Mesodermal cell (in vitro differentiated cells): ENCODE measurements at regions not wholly inside any gene's neighbourhood (a gene's known extent, or its start where the extent isn't known, plus 50 kb on each side); places are given as distances from the start of the nearest gene placed in this dataset.

Experiments used
- H3K27ac ChIP-seq: 2 replicates; pipeline ENCODE4 v1.7.0; 2013; ENCODE audit warnings: mild to moderate bottlenecking, low read depth, low read length, moderate library complexity; ENCODE audit not compliant: severe bottlenecking
- H3K36me3 ChIP-seq: 2 replicates; pipeline ENCODE4 v1.7.1; 2013; ENCODE audit warnings: mild to moderate bottlenecking, low read length, moderate library complexity; ENCODE audit not compliant: control insufficient read depth, insufficient read depth
- H3K4me1 ChIP-seq: one replicate; pipeline ENCODE4 v1.7.1; 2013; ENCODE audit warnings: mild to moderate bottlenecking, low read length; ENCODE audit not compliant: insufficient read depth, control insufficient read depth, poor library complexity, severe bottlenecking
- H3K4me3 ChIP-seq: 2 replicates; pipeline ENCODE4 v1.7.0; 2013; ENCODE audit warnings: low read length, control low read depth, mild to moderate bottlenecking; ENCODE audit not compliant: insufficient read depth, poor library complexity, severe bottlenecking; ENCODE audit errors: extremely low read depth
- H3K9me3 ChIP-seq: 2 replicates; pipeline ENCODE4 v1.7.1; 2013; ENCODE audit warnings: mild to moderate bottlenecking, low read length, moderate library complexity; ENCODE audit not compliant: control insufficient read depth
- WGBS, 2 experiments: methylation state at CpG; one replicate each; pipeline ENCODE4 v1.1.5; 2013; ENCODE audit warnings: missing lambda C conversion rate in 2 of 2; ENCODE audit not compliant: insufficient coverage in 2 of 2; 5-methylcytosine and 5-hydroxymethylcytosine counted together

GRCh38 chr2:10964052-10964790 lies 52.5 kb downstream of the KCNF1 start:
- peaks cover 8% of the 10 kb centered on the region for H3K4me1 ChIP-seq

GRCh38 chr2:10965241-10965843 lies 53.6 kb downstream of the KCNF1 start:
- WGBS, 2 experiments = 94 to 96% methylated on average over 15 to 16 of the region's 19 CpGs
- Histone ChIP-seq H3K27ac (no peak overlapping the region), H3K9me3 (no peaks in the 10 kb centered on the region), H3K4me3 (no peak overlapping the region), H3K36me3 (no peaks in the 10 kb centered on the region), H3K4me1 (peaks cover 8% of the 10 kb centered on the region)

More at GRCh38 chr2:10964052-10964790, 52.5 kb downstream of the KCNF1 start:
- no peak overlapping the region for H3K4me3 ChIP-seq
- no peak overlapping the region for H3K27ac ChIP-seq
- H3K36me3 ChIP-seq = no peaks in the 10 kb centered on the region
- no peaks in the 10 kb centered on the region for H3K9me3 ChIP-seq
- WGBS, 2 experiments = 68 to 72% methylated on average over 10 to 12 of the region's 14 CpGs

GRCh38 chr2:10966056-10966455 lies 54.3 kb downstream of the KCNF1 start:
- WGBS, 2 experiments = 90 to 93% methylated on average over 6 of the region's 7 CpGs
- no peaks in the 10 kb centered on the region for H3K9me3 ChIP-seq
- no peak overlapping the region for H3K4me3 ChIP-seq
- H3K27ac ChIP-seq = no peak overlapping the region
- H3K4me1 ChIP-seq = peaks cover 8% of the 10 kb centered on the region
- no peaks in the 10 kb centered on the region for H3K36me3 ChIP-seq

DNA sequence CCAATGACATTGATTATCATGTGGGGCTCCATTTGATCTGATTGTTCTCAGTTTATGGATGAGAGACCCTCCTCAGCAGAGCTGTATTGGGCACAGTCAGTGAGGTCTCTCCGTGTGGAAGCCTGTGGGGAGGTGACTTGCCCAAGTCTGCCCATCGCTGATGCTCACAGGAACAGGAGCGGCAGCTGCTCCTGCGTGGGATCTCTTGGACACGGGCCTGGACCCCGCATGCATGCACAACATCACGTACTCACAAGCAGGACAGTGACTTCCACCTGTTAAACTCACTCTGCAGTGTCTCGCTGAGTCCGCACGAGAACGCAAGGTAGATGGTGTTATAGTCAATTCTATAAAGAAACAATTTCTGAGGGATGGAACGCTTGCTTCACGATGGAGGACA lies 55.0 kb downstream of the KCNF1 start:
- Histone ChIP-seq H3K9me3 (no peaks in the 10 kb centered on the region), H3K4me3 (no peak overlapping the region), H3K4me1 (peaks cover 8% of the 10 kb centered on the region), H3K36me3 (no peaks in the 10 kb centered on the region), H3K27ac (no peak overlapping the region)
- WGBS, 2 experiments = 81 to 87% methylated on average over 4 to 7 of the region's 13 CpGs

DNA sequence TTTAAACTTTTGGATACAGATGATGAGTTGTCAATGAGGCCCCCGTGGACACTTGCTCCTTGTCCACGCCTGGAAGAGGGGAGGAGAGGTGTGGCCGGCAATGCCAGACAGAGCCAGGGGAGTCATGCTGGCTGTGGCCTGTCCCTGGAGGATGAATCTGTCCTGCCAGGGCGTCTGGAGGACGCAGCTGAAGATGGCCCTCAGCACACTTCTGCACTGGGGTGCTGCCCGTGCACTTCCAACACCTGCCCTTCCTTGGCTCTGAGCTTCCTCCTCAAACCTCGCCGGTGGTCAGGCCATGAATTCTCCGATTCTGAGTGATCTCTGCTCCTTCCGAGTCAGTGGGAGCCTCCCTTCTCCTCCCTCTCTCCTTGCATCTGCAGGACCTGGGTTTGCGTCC lies 56.4 kb downstream of the KCNF1 start:
- H3K36me3 ChIP-seq = no peaks in the 10 kb centered on the region
- H3K9me3 ChIP-seq = no peaks in the 10 kb centered on the region
- H3K4me3 ChIP-seq = no peak overlapping the region
- H3K4me1 ChIP-seq = peaks cover 6% of the 10 kb centered on the region
- WGBS, 2 experiments = 90 to 93% methylated on average over 11 of the region's 11 CpGs
- no peak overlapping the region for H3K27ac ChIP-seq

DNA sequence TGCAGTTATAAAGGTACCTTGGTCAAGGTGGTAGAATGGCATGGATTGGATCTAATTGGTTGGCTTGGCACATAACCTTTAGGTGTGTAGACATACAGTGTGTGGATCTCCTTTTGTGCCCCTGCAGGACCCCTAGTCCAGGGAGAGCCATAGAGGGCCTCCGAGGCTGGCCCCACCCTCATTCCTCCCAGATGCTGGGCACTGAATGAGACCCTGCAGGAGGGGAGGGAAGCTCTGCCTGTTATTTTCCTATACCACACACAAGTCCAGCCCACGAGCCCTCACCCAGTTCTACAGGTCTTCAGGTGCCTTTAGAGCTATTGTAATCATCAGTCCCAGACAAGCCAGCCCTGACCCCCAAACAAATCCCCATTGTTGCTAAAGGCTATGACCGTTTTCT lies 58.9 kb downstream of the KCNF1 start:
- H3K4me1 ChIP-seq = no peaks in the 10 kb centered on the region
- H3K27ac ChIP-seq = no peak overlapping the region
- H3K36me3 ChIP-seq = no peaks in the 10 kb centered on the region
- no peak overlapping the region for H3K4me3 ChIP-seq
- no peaks in the 10 kb centered on the region for H3K9me3 ChIP-seq
- WGBS, 2 experiments = 44 to 79% methylated on average over 2 to 3 of the region's 3 CpGs

DNA sequence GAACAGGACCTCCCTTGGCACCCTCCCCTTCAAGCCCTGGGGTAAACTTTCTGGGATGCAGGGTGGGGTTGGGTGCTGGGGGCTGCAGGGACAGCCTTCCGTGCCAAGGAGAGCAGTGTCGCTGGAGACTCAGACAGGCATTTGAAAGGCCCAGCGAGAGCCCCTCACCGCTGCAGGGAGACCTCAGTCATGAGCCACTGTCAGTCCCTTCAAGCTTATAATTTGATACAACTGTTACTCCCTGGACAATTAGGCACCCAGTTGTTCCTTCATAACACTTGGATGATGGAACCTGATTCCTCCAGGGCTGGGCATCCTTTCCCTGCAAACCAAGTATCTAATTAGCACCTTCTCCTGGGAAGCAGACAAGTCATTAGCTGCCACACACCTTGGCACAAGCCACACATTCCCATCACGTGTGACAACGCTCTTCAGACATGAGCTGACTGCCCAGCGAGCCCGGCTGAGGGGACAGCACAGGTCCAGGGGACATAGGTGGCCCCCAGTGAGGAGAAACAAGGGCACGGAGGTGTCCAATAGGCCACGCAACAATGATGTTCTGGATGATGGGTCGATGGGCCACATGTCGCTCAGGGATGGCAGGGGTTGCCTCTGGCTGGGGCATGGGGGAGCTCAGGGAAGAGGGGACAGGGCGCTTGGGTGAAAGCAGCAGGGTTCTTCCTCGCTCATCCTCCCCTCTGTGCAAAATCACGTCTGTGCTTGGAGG lies 59.6 kb downstream of the KCNF1 start:
- WGBS, 2 experiments = 80 to 92% methylated on average over 13 to 14 of the region's 15 CpGs
- Histone ChIP-seq H3K9me3 (no peaks in the 10 kb centered on the region), H3K36me3 (no peaks in the 10 kb centered on the region), H3K4me1 (no peaks in the 10 kb centered on the region), H3K4me3 (no peak overlapping the region), H3K27ac (no peak overlapping the region)

DNA sequence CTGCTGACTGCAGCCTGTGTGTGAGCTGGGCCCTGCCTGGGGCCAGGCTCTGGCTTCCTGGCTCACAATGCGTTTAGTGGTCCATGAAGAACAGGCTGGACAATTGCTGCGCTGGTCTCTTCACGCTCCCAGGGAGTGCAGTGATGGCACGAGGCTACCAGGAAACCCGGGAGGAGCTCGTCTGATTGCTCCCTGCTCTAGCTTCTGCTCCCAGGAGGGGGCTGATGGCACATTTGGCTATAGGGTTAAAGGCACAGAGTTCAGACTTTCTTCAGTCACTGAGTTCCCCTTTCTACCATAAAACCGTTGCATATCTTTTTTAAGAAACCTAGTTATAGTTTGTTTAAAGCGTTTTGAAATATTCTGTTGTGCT lies 60.1 kb downstream of the KCNF1 start:
- Histone ChIP-seq H3K9me3 (no peaks in the 10 kb centered on the region), H3K27ac (no peak overlapping the region), H3K4me3 (no peak overlapping the region), H3K36me3 (no peaks in the 10 kb centered on the region), H3K4me1 (no peaks in the 10 kb centered on the region)
- 30 to 56% methylated on average over 6 of the region's 8 CpGs for WGBS, 2 experiments

DNA sequence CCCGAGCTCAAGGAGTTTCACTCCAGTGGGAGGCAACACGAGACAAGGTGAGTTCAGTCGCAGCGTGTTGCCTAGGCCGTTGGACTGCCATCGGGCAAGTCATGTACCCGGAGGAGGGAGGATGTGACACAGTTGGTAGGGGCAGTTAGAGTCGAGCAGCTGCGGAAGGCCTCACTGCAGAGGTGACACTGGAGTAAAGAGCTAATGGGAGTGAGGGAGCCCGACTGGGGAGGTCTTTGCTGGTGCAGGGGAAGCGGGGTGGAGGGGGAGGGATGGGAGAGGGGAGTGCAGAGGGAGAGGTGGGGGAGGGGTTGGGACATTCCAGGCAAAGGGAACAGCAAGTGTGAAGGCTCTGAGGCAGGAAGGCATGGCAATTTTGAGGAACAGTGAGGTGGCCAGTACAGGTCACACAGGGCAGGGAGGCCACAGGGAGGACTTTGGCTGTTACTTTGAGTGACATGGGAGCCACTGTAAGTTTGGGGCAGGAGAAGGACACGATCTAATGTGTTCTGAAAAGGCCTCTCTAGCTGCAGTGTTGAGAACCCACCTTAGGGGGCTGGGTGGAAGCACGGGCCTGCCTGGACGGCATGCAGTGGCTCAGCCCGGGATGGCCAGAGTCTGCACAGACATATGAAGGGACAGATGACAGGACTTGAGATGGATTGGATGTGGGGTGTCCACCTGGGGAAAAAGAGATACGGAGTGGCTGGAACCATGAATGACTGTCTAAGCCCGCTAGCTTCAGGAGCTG lies 61.1 kb downstream of the KCNF1 start:
- WGBS, 2 experiments = 87 to 89% methylated on average over 14 to 15 of the region's 17 CpGs
- H3K9me3 ChIP-seq = no peaks in the 10 kb centered on the region
- peaks cover 3% of the 10 kb centered on the region for H3K4me1 ChIP-seq
- H3K27ac ChIP-seq = no peak overlapping the region
- no peak overlapping the region for H3K4me3 ChIP-seq
- H3K36me3 ChIP-seq = no peaks in the 10 kb centered on the region

DNA sequence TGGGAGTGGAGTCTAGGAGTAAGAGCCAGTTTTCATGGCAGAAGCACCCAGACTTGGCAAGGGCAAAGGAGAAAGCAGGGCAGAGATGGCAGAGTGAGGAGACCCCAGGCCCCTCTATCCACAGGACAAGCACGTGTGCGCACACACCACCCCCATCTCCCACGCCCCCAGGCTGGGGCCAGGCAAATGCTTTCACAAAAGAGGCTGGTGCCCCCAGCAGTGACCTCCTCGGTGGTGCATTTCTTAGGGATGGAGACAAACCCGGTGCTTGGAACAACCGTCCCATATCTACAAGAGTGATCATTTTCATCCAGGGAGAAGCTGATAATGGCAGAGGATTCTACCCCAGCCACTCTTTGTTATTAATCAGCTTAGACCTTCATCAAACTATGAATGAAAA lies 62.0 kb downstream of the KCNF1 start:
- H3K27ac ChIP-seq = no peak overlapping the region

More for the DNA sequence above, 62.0 kb downstream of the KCNF1 start:
- H3K9me3 ChIP-seq = no peaks in the 10 kb centered on the region
- no peak overlapping the region for H3K4me3 ChIP-seq
- 70 to 76% methylated on average over 4 to 6 of the region's 6 CpGs for WGBS, 2 experiments
- peaks cover 5% of the 10 kb centered on the region for H3K4me1 ChIP-seq
- no peaks in the 10 kb centered on the region for H3K36me3 ChIP-seq
